DND-41 (cell line): ENCODE measurements at regions not wholly inside any gene's neighbourhood (a gene's known extent, or its start where the extent isn't known, plus 50 kb on each side); places are given as distances from the start of the nearest gene placed in this dataset.

Source experiments
- CTCF ChIP-seq: IDR thresholded peaks from 2 replicates; pipeline ENCODE4 v1.5.1; 2012; ENCODE audit warnings: borderline replicate concordance, low read length, moderate library complexity, mild to moderate bottlenecking; ENCODE audit not compliant: poor library complexity, severe bottlenecking; ENCODE audit errors: extremely low read depth
- EZH2 ChIP-seq: IDR thresholded peaks from 3 replicates; pipeline ENCODE4 v1.6.1; 2012; ENCODE audit warnings: borderline replicate concordance, low read depth, mild to moderate bottlenecking, moderate library complexity, low read length, inconsistent platforms; ENCODE audit not compliant: severe bottlenecking

GRCh38 chr10:47130491-47130890 lies 169.5 kb upstream of the GDF10 start:
- no peak for TF ChIP-seq CTCF
- no peak for TF ChIP-seq EZH2
